GM21390 (cell line): ENCODE measurements at regions not wholly inside any gene's neighbourhood (a gene's known extent, or its start where the extent isn't known, plus 50 kb on each side); places are given as distances from the start of the nearest gene placed in this dataset.
"Not testable (repeated sequence)": the region's sequence is repeated elsewhere in the genome, so short reads cannot be mapped to it uniquely, and the experiment has no call there.

Source experiments
- ATAC-seq: cut with Tn5 transposase; IDR thresholded peaks from one replicate; pipeline ENCODE4 v1.9.1; 2021; ENCODE audit not compliant: unreplicated experiment

- no peak for ATAC-seq
Measured at GRCh38 chr6:133786016-133786415, 102.9 kb upstream of the TCF21 start.

- ATAC-seq = no peak
Measured at GRCh38 chr6:133787122-133787521, 101.8 kb upstream of the TCF21 start.

- ATAC-seq = no peak
Measured at GRCh38 chr6:133787859-133788505, 100.9 kb upstream of the TCF21 start.

GRCh38 chr6:133788556-133788955 is 100.4 kb upstream of the TCF21 start:
- no peak for ATAC-seq

- ATAC-seq = not testable (repeated sequence)
Measured at GRCh38 chr6:133789449-133789848, 99.5 kb upstream of the TCF21 start.

- not testable (repeated sequence) for ATAC-seq
Measured at GRCh38 chr6:133790756-133791155, 98.2 kb upstream of the TCF21 start.

- ATAC-seq = not testable (repeated sequence)
Measured at GRCh38 chr6:133795051-133795450, 93.9 kb upstream of the TCF21 start.

GRCh38 chr6:133796235-133796634 is 92.7 kb upstream of the TCF21 start:
- ATAC-seq = no peak

- no peak for ATAC-seq
Measured at GRCh38 chr6:133799043-133799442, 89.9 kb upstream of the TCF21 start.

GRCh38 chr6:133802861-133803260 is 86.1 kb upstream of the TCF21 start:
- no peak for ATAC-seq

GRCh38 chr6:133804265-133804664 is 84.6 kb upstream of the TCF21 start:
- ATAC-seq = no peak

GRCh38 chr6:133805876-133806275 is 83.0 kb upstream of the TCF21 start:
- peak; percentile 69 for ATAC-seq

- no peak for ATAC-seq
Measured at GRCh38 chr6:133806382-133807140, 82.4 kb upstream of the TCF21 start.

GRCh38 chr6:133807501-133807900 is 81.4 kb upstream of the TCF21 start:
- no peak for ATAC-seq

- ATAC-seq = no peak
Measured at GRCh38 chr6:133809406-133809805, 79.5 kb upstream of the TCF21 start.

GRCh38 chr6:133811557-133811956 is 77.4 kb upstream of the TCF21 start:
- ATAC-seq = no peak

GRCh38 chr6:133812446-133812845 is 76.5 kb upstream of the TCF21 start:
- not testable (repeated sequence) for ATAC-seq

- ATAC-seq = no peak
Measured at GRCh38 chr6:133814238-133814637, 74.7 kb upstream of the TCF21 start.

- ATAC-seq = no peak
Measured at GRCh38 chr6:133814797-133815196, 74.1 kb upstream of the TCF21 start.

GRCh38 chr6:133815313-133815712 is 73.6 kb upstream of the TCF21 start:
- no peak for ATAC-seq

- ATAC-seq = no peak
Measured at GRCh38 chr6:133816171-133816570, 72.7 kb upstream of the TCF21 start.

- ATAC-seq = no peak
Measured at GRCh38 chr6:133817460-133818047, 71.4 kb upstream of the TCF21 start.
